Coronary artery (tissue), 2 donors: ENCODE measurements at regions not wholly inside any gene's neighbourhood (a gene's known extent, or its start where the extent isn't known, plus 50 kb on each side); places are given as distances from the start of the nearest gene placed in this dataset.

ENCODE experiments used
- DNase-seq: peaks from one replicate; pipeline ENCODE4 v3.0.0-alpha.2; 2017; ENCODE audit warnings: low spot score
- H3K27ac ChIP-seq, 2 donors: fragments of 200-600 bp; sonication (generic); one replicate each; pipeline ENCODE4 v1.5.1; 2016 to 2019
- H3K4me3 ChIP-seq: fragments of 200-600 bp; sonication (generic); 2 replicates; pipeline ENCODE4 v1.5.1; 2016; ENCODE audit warnings: mild to moderate bottlenecking, moderate library complexity
- TF ChIP-seq, protein P1 (sequence below): fragments of 200-600 bp; sonication (generic); IDR thresholded peaks from one replicate; pipeline ENCODE4 v1.5.1; 2019; ENCODE audit warnings: antibody characterized with exemption

DNA sequence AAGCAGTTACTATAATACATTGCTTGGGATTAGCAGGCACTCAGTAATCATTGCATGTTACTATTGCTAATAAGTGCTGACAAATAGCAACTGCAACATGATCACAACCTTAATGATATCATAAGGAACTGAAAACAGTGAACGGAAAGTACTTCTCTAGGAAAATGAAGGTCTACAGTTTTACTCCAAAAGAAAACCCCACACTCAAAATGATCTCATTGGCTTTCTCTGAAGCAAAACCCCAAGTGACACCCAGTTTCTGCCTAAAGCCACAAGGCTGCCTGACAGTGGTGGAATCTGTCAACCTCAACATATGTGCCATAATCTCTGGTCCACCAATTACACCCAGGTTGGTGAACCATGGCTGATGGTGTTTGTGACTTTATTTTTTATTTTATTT lies 137.6 kb downstream of the PTGER3 start:
- TF ChIP-seq, protein P1, sequence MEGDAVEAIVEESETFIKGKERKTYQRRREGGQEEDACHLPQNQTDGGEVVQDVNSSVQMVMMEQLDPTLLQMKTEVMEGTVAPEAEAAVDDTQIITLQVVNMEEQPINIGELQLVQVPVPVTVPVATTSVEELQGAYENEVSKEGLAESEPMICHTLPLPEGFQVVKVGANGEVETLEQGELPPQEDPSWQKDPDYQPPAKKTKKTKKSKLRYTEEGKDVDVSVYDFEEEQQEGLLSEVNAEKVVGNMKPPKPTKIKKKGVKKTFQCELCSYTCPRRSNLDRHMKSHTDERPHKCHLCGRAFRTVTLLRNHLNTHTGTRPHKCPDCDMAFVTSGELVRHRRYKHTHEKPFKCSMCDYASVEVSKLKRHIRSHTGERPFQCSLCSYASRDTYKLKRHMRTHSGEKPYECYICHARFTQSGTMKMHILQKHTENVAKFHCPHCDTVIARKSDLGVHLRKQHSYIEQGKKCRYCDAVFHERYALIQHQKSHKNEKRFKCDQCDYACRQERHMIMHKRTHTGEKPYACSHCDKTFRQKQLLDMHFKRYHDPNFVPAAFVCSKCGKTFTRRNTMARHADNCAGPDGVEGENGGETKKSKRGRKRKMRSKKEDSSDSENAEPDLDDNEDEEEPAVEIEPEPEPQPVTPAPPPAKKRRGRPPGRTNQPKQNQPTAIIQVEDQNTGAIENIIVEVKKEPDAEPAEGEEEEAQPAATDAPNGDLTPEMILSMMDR, result no peak
- no peak overlapping the region for H3K4me3 ChIP-seq
- H3K27ac ChIP-seq, result no peak overlapping the region
- no peak for DNase-seq

DNA sequence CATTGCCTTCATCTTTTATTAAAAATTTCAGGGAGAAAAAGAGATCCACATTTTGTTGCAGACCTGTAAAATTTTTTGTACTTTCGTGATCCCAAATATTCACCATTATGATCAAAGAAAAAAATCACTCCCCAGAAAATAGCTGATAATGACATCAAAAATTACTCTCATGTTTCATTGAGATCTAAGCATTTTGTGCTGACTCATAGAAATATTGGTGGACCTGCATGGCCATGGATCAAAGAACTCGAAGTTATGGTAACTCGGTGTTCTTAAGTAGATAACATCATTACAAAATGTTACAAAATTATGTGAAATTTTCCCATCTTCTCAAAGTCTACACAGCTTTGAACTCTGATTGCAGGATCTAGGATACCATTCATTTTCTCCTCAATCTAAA lies 135.8 kb downstream of the PTGER3 start:
- H3K27ac ChIP-seq, result no peak overlapping the region
- TF ChIP-seq, protein P1, result no peak
- H3K4me3 ChIP-seq, result no peak overlapping the region
- no peak for DNase-seq

DNA sequence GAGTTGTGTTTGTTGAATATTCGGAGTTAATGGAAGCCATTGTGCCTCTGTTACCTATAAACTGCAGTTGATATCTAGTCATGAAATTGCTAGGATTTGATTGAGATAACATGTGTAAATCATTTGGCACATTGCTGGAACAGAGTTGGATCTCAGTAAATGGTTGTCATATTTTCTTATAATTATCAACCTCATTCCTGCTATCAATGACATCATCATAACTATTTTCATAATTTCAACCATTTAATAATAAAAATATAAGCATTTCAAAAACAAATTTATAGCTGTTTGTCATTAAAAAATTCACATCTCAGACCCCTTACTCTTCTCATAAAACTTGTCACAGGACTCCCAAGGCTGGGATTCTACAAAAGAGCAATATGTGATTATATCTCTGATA lies 133.4 kb downstream of the PTGER3 start:
- no peak for DNase-seq
- H3K4me3 ChIP-seq, result no peak overlapping the region
- no peak overlapping the region for H3K27ac ChIP-seq
- TF ChIP-seq, protein P1, result no peak

DNA sequence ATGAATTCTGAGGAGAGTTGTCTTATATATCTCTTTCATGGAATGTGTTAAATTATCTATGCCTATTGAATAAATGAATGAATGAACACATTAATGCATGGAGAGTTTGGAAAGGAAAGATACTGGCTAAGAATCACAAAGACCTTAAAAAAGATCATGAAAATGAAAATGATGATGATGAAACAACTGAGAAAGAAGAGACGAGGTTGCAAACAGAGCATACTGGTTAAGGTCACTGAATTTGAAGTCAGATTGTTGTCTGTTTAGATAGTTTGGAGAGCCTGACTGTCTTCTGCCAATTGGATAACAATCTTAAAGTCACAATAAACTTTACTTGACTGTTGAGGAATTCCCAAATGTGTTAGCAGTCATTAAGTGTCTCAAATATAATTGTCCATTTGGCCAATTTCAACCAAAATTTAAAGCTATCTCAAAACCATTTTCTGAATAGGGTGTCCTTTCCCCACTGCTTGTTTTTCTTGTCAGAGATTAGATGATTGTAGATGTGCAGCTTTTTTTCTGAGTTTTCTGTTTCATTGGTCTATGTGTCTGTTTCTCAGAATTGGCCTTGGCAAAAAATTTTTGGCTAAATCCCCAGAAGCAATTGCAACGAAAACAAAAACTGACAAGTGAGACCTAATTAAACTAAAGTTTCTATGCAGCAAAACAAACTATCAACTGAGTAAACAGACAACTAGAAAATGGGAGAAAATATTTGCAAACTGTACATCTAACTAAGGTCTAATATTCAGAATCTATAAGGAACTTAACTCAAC lies 132.2 kb downstream of the PTGER3 start:
- no peak overlapping the region for H3K27ac ChIP-seq
- DNase-seq, result no peak
- no peak overlapping the region for H3K4me3 ChIP-seq
- TF ChIP-seq, protein P1, result no peak

DNA sequence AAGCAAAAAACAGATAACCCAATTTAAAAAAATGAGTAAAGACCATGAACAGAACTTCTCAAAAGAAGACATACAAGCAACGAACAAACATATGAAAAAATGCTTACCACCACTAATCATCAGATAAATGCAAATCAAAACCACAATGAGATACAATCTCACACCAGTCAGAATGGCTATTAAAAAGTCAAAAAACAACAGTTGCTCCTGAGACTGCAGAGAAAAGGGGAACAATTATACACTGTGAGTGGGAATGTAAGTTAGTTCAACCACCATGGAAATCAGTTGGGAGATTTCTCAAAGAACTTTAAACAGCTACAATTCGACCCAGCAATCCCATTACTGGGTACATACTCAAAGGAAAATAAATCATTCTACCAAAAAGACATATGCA lies 131.6 kb downstream of the PTGER3 start:
- no peak for DNase-seq
- no peak overlapping the region for H3K4me3 ChIP-seq
- TF ChIP-seq, protein P1, result no peak
- H3K27ac ChIP-seq, result no peak overlapping the region

DNA sequence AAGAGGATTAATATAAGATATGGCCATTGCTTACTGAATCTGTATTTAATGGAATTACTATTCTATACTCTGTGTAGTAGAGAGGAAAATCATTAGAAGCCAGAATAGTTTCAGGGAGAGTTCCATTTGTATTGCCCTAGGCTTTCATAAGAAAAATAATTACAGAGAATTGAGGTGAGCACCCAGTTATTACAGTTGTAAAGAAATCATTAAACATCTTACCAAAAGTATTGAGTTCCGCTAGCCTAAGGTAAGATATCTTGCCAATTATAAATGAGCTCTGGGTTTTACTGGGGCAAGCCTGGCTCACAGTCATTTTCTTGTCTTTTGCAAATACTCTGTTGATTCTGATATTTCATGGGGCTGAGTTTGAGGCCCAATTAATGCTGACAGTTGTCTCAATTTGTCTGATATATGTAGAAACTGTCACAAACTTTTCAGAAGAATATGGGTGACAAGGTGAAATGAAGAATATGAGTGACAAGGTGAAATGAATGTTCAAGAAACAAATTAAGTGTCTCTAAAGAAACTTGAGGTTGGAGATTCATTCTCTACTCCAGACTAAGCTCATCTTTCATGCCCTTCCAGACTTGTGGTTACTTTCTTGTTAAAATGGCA lies 127.8 kb downstream of the PTGER3 start:
- no peak for DNase-seq
- H3K4me3 ChIP-seq, result no peak overlapping the region
- H3K27ac ChIP-seq, result no peak overlapping the region
- TF ChIP-seq, protein P1, result no peak
